Fibroblast of skin of scalp (primary cell): ENCODE measurements at regions not wholly inside any gene's neighbourhood (a gene's known extent, or its start where the extent isn't known, plus 50 kb on each side); places are given as distances from the start of the nearest gene placed in this dataset.
A peak's percentile ranks its signal among the peaks of the same experiment; 100 is the strongest.

Experiments used
- DNase-seq: peaks from one replicate; pipeline ENCODE4 v3.0.0-alpha.2; 2013

DNA sequence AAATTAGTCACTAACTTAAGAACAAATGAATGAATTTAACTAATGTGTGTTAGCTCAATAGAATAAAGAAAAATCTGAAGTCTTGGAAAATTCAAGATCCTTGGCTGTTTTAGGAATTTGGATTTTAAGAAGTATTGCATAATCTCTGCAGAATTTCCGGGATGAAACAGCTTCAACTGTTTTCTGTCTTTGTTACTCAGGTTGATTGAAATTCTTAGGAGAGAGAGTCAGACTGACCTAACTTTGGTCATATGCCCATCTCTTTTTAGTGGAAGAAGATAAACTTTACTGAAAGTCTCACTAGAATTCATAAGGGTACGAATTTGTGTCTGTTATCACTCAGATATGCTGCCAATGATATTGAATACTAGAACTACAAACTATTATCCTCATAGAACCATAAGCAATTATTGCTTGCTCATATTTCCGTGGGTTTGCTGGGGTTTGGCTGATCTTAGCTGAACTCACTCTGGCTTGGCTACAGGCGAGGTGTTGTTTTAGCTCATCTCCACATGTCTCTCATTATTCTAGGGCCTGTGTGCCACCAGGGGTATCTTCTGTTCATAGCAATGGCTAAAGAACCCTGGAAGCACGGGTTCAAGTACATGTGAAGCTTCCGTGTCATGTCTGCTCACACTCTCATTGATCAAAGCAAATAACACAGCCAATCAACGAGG lies 257.4 kb upstream of the NOVA1 start:
- DNase-seq: no peak

DNA sequence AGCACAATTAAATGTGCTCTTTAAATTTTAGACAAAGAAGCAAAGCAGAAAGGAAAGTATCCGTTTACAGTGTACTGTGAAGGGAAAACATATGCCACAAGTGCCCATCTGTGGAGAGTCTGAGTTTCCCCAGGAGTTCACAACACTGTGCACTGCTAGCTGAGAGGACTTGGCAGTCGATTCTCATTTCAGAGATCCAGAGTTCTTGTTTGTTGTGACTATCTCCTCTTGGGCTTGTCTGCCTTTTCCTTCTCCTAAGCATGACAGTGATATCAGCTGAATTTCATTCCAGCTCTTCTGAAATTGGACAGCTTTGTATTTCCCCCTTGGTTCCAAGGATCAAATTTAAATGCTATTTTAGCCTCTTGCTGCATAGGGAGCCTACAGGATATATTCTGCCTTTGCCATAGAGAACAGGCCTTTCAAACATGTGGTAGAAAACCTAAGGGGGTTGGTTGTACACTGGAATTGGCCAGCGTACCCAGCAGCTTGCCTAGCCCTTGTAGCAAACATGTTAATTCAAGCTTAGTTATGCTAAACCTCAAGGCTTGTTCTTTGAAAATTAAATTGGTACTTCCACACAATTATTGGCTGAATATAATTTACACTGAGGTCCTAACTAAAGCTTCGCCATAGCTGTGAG lies 259.2 kb upstream of the NOVA1 start:
- no peak for DNase-seq

DNA sequence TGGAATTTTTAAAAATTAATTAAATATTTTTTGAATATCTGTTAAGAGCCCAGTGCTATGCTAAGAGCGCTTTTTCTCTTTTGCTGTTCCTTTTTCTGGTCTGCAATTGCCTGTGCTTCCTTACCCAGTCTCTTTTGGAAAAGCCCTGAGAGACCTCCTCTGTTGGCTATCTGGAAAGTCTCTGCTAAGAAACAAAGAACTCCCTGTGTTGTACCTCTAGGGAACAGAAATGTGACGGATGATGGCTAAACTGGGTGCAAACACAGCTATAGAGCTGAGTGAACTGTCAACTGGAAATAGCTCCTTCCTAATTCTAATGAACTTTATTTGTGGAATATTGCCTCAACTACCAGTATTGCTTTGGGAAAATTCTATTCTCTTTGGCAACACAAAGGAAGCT lies 261.6 kb upstream of the NOVA1 start:
- no peak for DNase-seq

DNA sequence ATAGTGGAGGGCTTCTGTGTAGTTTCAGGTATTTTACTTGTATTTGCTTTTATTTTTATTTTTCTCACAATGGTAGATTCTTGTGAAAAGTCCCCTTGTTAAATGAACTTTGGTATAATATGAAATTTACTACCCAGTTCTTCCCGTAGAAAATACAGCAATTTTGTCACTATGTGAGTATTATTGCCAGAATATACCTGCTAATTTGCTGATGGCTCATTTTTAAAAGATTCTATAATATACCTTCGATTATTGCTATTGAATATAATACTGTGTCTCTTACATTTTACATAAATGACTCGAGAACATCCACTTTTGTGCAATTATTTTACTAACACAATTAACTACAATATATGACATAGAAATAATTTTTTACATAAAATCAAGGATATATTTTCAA lies 262.3 kb upstream of the NOVA1 start:
- no peak for DNase-seq

DNA sequence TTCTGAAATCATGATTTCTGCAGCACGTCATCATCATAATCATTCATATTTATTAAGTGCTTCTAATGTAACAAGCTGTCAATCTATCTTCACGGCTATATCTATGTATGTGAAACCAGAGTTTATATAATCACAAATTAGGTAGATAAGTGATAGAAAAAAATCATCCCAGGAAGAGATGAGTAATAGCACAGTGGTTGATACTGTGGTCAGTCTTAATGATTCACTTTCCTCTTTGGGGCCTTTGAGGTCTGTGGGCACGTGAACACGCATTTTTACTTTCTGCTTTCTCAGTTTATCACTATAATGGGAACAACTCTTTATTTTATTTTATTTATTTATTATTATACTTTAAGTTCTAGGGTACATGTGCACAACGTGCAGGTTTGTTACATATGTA lies 265.9 kb upstream of the NOVA1 start:
- peak; percentile 24 for DNase-seq

DNA sequence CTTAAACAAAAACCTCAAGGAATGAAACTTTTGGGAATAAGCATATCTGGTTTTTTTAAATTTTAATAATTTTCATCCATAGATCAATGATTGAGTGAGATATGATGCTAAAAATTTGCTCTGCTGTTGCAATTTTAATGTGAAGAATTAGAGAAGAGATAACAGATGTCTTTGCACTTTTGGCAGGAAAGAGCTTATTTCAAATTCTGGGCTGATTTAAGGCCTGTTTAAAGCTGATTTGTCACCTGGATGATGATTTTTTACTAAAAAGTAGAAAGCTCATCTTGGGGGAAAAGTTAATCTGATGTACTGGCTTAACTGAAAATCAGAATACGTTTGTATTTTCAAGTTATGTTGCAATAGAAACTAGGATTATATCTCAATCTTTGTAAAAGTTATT lies 268.9 kb upstream of the NOVA1 start:
- no peak for DNase-seq

DNA sequence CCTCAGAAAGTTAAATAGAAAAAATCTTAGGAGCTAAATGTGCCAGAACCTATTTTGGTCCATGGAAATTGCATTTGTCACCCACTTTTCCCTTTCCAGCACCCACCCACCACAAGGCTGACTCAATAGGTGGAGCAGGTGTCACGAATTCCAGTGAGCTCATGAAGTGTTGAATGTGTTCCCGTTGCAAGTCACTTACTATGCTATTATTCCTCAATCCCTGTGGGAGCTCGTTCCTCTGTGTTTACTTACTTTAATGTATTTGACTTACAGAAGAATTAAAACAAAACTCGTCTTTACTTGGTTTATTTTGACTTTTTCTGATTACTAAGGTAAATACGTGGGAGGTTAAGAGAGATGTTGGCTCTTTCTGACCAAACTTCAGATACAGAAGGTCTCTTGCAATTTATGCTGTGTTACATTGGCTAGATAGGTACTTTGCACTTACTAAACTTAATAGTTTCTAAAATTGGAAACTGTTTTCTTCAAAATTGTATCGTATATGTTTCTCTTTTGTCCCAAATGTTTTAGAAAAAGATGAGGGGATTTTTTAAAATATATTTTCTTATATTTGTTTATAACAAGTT lies 269.4 kb upstream of the NOVA1 start:
- DNase-seq: no peak

DNA sequence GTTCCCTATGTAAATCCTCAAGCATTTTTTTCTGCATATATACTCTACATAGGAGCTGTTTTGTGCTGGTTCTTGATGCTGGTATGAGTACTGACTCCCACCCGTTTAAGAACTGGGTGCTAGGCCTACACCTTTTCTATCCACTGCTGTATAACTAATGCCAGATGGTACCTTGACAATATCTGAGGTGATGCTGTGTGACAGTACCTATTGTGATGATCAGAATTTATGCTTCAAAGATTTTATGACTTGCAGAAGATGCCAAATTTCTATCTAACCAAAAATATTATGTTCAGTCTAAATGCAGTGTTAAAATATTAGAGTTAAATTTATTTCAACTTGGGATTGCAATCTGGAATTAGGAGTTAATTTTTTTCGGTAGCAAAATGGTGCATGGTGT lies 272.3 kb upstream of the NOVA1 start:
- no peak for DNase-seq

DNA sequence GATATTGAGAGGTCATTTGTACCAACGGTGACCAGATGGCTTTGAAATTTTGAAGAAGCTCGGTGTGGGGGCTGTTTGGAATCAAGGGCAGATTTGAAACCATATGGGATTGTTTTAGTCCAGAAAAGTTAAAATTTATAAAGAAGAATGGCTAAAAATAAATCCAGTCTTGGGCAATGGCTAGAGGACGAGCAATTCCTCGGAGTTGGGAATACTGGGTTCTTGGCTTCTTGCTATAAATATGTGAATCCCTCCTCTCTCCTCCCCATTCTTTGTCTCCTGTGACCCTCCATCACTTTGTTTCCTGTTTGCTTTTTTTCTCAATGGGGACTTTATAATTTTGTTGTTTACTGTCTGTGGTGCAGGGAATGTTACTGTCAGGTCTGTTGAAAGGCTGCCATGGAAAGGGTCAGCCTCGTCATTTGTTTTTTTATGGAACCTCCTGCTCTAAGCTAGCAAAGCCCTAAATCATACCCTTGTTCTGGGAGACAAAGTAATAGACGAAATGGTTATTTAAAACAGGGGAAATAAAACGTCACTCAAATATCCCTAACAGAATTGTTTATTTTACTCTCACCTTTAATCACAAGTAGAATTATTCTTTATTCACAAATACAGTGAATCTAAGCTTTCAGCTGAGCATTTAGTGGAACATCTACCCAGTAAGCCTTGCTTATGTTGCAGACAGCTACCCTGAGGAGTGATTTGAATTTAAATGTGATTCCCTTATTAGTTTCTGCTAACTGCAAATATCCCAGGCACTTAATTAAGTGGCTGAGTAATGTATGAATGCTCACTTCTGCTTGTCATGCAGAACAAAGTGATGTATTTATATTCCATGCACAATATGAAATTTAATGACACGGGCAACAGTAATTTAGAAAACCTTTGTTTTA lies 273.1 kb upstream of the NOVA1 start:
- no peak for DNase-seq

DNA sequence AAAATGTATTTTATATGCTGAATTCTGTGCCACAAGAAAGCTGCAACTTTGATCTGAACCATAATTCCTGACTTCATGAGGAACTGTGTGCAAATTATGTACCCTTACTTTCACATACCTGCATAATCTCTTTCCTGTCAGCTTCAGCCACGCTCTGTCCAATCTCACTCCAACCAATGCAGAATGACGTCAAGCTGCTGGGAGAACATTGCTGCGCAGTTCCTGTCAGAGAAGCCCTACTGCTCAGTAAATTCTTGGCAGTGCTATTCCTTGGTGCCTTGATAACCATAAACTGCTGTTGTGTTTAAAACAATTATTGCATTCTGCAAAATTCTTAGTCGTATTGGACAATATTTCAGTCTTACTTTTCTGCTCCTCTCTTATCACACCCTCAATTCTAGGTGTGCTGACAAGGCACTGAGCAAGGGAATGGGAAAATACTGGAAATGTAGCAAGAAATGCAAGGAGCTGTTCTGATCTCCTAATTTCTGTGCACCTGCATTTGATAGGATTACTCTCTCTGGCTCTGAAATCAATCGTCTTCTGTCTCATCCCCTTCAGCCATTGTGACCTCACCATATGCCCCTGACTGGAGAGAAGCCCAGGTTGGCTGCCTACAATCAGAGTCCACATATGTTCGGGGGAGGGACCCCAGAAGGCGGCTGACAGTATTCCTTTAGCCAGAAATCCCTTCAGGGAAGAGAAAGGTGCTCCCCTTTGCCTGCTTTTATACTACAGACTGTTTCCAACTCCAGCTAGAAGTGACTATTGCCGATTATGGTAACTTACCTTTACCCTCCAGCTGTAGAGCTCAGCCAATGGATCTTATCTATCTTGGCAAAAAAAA lies 274.9 kb upstream of the NOVA1 start:
- DNase-seq: peak; percentile 2

DNA sequence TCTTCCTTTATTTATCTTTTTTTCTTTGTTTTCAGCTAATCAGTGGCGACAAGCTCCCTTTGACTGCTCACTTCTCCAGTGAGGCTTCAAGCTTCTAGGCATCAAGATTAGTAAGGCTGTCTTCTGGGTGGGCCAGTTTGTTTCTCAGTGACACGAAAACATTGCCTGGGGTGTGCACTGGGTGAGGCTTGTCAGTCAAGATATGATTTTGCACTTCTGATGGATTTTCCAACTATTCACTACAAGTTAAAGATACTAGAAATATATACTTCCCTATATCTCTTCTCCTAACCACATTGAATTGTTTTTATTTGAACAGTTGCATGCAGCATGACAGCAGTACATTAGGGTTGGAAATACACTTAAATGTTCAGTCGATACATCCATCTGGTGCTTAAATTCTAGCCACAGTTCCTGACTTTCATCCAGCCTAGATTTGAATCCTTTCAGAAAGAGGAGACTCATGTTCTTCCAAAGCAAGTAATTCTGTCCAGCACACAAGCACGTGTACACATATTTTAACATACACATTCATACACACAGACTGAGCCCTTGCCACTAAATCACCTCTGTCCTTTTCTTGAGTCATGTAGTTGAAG lies 275.6 kb upstream of the NOVA1 start:
- no peak for DNase-seq

DNA sequence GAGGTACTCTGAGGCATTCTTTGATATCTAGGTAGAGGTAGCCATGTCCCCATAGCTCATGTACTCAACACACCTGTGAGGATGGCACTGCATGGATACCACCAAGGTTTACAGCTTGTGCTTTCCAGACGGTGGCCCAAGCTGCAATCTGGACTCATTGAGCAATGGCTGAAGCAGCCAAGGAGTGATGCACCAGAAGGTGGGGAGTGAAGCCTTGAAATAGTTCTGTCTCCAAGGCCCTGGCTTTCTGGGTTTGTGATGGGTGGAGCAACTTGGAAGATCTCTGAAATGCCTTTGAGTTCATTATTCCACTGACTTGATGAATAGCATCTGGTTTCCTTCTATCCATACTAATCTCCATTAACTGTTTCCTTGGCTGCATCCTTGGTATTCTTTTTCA lies 290.0 kb upstream of the NOVA1 start:
- no peak for DNase-seq

DNA sequence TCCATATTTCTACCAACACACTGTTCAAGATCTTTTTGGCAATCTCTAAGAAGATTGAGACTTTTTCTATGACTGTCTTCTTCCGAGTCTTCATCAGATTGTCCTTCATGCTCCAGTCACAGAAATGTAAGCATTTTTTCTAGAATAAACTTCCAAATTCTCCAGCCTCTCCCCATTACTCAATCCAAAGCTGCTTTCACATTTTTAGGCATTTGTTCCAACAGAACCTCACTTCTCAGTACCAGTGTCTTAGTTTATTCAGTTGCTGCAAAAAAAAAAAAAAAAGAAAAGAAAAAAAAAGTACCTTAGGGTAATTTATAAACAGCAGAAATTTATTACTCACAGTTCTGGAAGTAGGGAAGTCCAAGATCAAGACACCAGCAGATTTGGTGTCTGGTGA lies 290.8 kb upstream of the NOVA1 start:
- DNase-seq: no peak

DNA sequence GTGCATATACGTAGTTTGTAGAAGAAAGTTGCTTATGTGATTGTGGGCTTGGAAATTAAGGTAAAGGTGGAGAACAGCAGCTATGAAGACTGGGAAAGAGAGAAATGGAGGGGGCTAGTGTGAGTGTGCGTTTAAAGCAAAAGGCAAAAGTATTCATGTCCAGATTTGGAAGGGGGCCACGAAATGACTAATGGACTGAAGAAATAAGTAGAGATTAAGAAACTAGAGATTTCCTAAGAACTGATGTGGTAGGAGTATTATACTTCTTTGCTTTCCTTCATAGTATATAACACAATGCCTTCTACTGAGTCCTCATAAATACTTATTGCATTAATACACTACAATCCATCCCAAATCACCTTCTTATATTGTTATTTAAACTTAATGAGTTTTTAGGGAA lies 298.6 kb upstream of the NOVA1 start:
- DNase-seq: peak; percentile 40

DNA sequence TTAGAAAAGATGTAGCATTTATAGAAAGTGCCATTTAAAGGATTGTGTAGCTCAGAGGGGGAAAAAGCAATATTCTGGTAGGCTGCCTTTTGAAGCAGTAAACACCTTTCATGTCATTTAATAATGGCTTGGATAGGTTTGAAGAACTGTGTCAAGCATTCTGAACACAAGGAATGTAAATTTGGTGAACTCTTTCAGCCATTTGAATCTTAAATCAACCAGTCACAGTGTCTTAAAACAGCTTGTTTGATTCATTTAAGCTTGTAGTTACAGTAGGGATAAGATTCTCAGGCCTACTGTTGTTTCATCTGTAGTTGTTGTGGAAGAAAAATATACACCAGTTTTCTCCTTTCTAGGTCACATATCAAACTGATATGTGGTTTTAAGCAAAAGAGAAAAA lies 299.4 kb upstream of the NOVA1 start:
- DNase-seq: no peak

DNA sequence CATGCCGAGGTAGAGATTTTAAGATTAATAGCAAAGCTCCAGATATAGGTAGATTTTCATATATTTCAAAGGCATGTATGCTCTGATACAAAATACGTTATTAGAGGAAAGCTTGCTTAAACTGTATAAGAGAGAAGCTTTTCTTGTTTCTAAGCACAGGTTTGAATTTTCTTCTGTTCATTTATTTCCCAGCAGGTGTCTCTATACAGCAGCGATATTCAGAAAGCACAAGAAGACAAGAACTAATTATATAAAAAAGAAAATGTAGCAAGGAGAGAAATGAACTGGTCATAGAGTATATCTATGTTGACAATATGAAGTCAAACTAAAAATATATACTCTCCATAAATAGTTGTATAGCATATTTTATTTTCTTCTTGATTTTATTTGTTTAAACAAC lies 307.4 kb upstream of the NOVA1 start:
- no peak for DNase-seq

DNA sequence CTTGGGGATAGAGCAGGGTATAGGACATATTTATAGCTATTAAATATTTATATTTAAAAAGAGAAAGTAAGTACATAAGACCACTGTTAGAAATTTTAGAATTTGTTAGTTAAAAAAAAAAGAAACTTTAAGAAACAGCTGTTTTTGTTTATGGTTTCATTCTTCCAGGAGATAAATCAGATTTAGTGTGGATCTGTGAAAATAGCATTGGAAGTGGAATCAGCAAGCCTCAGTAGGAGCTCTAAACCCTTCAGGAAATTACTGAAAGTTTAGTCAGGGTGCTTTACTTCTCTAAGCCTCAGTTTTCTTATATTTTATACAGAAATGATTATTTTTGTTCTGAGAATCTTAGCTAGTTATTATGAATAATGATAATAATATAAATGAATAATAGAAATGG lies 316.0 kb upstream of the NOVA1 start:
- DNase-seq: no peak

DNA sequence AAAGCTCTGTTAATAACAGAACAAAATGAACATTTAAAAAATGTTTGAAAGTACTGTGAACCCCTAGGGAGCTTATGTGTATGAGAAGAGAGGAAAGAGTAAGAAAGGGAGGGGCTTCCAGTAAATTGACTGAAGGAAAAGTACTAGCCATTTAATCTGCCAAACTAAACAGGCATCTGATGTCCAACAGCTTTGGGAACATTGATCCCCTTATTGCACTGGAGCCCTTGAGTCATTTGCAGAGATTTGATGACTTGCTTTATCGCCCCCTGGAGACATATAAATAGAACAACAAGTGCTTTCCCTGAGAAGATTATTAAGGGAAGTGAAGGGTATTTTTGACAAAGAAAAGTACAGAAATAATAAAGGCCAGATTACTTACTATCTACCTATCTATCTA lies 319.3 kb upstream of the NOVA1 start:
- DNase-seq: peak; percentile 57

DNA sequence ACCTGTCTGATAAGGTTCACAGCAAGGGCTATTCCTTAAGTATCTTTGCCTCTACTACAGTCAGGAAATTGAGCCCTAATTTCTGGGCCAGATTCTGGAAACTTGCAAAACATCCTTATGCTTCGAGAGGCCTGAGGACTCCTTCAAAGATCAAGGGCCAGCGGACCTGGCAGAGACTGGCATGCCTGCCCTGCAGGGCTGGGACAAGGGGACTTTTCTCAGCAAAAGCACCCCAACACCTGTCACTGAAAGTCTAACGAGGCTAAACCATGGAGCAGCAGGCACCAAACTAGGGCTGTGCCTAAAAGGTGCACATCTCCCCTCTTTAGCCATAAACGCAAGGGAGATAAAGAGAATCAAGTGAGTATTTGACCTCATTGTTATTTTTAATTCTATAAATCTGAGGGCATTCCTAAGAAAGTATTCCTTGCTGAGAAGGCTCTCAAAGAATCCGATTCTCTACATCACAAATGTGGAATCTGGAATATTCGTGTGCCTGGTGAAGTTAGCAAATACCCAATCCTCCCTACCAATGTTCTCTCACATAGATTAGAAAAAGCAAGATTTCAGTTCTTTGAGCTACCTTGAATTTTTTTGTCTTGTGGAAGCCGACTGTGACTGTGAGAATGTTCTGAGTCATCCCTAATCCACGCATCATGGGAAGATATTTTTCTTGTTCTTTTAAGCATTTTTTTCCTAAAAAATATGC lies 328.2 kb upstream of the NOVA1 start:
- DNase-seq: peak; percentile 43

DNA sequence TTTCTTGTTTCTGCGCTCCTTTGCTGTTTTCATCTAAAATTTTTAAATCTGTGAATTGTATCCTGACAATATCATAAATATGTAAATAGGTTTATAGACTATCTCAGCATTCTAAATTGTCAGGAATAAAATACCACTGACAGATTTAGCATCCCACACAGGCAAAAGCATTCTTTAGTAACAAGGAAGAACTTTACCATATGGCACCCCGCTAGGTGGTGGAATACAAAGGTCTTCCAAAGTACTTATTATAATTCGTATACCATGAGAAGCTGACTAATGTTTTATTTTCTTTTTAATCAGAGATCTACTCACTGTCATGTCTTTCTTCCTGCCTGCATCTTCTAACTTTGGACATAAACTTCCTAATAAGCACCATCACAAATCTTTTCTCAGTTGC lies 328.8 kb upstream of the NOVA1 start:
- no peak for DNase-seq

DNA sequence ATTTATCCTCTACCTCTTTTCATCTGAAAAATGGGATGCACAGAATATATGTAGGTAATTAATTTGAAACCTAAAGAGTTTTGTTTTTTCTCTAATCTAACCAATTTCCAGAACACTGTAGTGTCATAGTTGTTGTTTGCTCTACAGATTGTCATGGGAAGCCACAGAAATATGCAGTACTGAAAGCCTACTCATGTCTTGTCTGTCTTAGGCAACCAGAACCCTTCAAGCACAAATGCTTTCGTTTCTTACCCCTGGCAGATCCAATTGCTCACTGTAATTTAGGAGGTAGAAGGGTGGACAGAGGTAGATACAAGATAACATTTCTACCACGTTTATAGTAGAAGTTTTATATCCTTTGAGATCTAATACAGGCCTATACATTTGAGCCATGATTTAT lies 330.2 kb upstream of the NOVA1 start:
- no peak for DNase-seq
